ENCODE measurements at regions not wholly inside any gene's neighbourhood (a gene's known extent, or its start where the extent isn't known, plus 50 kb on each side); places are given as distances from the start of the nearest gene placed in this dataset.

DNA sequence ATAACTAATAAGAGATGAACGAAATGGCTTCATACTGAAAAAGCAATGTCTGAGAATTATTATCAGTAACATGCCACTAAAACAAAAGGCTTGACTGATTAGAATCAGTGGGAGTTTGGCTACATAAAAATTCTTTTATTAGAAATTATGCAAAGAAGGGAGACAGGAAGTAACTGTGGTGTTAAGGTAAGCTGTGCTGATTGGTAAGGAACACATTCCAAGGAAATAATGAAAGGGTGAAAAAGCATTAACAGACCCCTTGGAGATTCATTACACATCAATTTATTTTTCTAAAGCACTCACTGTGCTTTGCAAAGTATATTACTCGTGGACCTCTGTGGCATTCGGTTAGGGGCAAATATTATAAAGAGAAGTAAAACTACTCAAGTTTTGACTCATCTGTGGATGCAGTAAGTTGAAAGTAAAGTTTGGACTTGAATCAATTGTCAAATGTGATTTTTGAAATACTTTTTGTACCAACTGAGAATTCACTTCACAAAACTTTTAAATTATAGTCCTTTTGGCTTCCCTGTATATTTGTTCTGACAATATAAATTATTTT is 176.1 kb upstream of the ZPLD1 start:
- no peak for DNase-seq

DNA sequence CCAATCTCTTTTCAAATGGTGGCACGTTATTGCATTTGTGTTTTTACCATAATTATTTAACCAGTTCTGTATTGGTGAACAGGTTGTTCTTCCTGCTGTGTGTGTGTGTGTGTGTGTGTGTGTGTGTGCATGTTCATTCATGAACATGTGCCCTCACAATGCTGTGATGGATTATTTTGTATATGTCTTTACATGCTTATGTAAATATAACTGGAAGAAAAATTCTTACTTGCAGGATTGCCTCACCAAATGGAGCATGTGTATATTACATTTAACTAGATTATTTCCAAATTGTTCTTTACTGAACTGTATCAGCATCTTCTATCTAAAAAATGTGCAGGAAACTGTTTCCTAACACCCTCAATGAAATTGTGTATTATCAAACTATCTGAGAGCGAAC is 175.2 kb upstream of the ZPLD1 start:
- DNase-seq: no peak

DNA sequence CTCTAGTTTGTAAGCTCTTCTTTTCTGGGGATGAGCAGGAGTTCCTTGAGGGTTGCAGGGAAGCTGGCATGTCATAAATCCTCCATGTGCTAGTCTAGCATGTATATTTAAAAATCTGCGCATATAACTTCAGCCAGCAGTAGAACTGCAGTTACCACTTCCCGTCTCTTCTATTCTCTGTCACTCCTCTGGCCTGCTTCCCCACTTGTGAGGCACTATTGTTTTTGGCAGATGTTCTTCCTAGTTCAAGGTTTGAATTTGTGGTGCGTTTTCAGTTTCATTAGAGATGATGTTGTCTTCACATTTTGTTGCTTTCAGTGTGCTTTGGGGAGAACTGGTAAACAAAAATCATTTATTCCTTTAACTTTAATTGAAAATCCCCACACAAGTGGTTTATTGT is 169.1 kb upstream of the ZPLD1 start:
- no peak for DNase-seq

DNA sequence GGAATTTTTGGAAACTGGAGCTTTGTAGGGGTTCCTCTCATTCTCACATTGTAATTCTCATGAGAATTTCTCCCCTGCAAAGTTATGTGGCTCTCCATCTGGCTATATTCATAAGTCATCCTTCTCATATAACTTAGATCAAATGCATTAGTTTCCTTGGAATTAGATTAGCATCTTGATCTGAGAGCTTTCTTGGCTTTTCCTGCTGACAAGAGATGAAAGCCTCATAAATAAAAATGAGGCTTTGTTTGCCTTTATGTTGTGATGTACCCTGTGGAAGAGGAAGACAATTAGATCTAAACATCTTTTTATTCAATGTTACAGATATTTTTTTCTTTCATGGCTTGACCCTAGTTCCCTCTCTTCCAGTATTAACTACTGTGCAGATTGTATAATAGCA is 165.4 kb upstream of the ZPLD1 start:
- DNase-seq: no peak

DNA sequence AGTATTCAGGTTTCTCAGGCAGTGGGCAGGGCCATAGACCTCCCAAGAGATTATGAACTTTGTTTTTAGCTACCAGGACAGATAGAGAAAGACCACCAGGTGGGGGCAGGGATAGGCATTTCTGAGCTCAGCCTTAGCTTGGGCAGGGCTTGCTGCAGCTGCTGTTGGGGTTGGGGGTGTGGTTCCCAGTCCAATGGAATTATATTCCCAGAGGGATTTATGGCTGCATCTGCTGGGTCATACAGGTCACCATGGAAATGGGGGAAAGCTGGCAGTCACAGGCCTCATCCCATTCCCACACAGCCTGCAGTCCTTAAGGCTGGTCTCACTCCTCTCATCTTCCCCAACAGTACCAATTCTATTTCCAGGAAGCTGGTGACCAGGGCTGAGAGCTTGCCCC is 144.6 kb upstream of the ZPLD1 start:
- DNase-seq: no peak

DNA sequence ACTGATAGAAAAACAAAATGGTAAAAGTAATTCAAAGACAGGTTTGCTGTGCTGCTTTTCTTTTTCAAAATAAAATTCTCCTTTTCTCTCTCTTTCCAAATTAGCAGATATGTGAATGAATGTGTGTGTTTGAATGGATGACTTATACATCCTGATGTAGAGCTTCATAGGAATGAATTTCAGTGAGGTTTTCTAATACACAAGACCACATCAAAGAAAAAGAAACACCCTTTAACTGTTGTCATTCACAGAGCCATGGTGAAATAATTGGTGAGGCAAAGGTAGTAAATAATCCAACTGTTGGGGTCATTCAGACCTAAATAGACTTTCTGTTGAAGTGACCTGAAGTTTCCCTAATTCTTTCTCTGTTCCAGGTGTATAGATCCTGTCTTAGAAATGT is 139.1 kb upstream of the ZPLD1 start:
- DNase-seq: no peak

DNA sequence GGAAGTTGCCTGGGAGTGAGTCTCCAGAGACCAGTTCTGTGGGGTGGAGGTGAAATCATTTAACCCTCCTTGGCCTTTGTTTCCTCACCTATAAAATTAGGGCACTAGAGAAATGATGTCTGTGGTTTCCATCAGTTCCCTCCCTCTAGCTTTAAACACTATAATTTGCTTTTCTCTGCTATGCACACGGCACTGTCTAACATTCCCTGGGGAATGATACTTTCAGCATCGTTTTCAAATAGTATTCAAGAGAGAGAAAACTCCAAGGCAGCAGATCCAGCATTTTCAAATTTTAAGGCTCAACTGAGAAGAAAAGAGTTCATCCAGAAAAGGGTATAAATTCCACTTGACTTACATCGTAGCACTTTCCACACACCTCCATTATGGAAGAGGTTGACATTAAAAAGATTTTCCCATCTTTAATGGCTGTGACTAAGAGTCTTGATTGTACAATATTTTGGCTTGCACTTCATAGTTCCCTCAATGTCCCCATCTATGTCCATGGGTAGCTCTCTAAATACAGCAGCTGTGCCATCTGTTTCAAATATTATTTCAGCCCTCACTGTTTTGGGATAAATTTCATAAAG is 137.7 kb upstream of the ZPLD1 start:
- DNase-seq: no peak

DNA sequence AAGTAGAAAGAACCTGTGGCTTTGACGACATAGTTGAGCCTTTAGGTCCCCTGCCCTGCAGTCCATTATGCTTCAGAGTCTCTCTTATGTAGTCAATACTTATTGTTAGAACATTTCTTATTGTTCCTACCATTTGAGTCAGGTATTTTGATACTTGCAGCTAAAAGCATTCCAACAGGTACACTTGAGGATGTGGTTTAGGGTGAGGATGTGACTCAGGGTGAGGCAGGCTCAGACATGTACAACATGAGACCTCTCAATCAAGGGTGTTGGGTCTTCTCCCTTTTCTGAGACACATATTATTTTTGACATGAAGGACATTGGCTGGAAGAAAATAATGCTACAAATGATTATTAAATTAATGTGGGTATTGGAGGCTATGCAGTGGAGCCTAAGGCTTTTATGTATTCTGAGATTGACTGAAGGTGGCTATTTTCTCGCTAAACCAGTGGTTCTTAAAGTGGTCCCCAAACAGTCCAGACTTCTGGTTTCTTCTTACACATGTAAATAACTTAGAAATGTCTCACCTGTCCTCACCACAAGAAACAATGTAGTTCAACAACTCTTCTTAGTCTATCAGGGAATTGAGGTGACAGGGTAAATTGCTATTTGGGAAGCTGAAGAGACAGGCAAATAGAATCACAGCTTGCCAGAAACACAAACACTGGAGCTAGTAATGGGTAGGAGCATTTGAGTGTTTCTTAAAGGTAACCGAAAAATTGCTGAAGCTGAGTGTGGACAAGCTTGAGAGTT is 135.5 kb upstream of the ZPLD1 start:
- DNase-seq: no peak

DNA sequence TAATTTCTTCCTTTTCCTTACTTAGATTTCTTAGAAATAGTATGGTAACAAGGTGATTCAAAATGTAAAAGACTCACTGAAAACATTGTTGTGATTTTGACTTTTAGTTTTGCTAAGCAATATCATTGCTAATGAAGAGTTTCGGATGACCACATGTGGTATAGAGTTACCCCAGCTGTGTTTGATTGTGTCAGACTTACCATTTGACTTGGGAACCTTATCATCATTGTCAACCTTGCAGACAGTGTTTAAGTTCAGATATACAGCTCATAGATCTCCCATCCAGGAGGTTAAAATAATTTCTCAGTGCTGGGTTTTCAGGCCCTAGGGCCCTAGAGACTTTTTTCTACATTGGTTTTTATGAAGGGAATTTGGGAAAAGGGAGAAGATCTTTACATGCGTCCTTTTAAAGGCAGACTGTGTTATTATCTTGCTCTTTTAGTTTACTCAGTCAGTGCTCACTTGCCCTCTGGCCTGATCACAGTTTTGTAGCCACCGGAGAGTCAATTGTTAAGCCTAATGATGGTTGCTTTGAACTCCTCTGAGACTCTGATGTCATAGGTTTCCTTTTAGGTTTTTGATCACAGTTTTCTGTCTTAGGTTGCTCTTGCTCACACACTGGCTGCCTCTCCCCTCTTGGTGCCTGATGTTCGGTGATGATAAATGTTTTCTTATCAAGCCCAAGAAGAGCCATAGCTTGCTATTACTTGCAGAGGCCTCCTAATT is 133.5 kb upstream of the ZPLD1 start:
- DNase-seq: no peak

DNA sequence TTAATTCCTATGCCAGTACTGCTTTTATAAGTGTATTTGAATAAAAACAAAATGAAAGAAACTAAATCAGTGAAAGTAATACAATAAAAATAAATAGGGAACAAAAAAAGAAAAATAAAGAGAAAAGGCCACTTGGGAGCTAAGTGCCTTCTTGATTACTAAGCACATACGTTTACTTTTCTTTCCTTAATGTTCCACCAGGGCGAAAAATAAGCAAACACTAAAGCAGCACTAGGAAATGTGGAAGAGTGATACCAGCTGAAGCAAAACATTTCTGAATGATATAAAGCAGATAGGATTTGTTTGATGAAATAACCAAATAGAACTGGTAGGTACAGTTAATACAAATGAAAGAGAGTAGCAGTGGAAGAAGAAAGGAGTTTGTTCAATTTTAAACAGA is 132.8 kb upstream of the ZPLD1 start:
- no peak for DNase-seq

DNA sequence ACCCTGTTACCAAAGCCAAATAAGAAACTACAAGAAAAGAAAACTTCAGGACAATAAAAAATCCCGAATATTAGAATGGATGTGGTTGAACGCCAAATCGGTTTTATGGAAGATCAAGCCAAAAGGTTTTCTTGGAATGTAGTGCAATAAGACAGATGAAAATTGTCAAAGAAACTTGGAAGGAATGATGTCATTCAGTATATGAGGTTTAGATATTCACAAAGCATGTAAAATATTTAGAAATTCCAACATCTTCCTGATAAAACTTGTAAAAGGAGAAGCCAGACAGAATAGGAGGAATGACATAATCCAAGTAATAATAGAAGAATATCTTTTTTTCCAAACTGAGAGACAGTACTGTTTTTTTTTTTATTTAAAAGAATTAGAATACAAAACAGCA is 130.3 kb upstream of the ZPLD1 start:
- DNase-seq: no peak

DNA sequence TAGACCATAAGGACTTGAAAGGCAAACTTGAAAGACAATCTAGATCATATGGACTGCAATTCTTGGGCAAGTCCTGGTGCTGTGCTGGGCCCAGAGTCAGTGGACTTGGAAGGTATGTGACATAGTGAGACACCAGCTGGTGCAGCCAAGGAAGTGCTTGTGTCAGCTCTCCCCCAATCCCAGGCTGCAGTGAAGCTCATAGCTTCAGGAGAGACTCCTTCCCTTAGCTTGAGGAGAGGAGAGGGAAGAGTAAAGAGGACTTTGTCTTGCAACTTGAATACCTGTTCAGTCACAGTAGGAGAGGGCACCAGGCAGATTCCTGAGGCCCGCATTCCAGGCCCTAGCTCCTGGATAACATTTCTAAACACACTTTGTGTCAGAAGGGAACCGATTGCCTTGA is 127.4 kb upstream of the ZPLD1 start:
- DNase-seq: no peak

DNA sequence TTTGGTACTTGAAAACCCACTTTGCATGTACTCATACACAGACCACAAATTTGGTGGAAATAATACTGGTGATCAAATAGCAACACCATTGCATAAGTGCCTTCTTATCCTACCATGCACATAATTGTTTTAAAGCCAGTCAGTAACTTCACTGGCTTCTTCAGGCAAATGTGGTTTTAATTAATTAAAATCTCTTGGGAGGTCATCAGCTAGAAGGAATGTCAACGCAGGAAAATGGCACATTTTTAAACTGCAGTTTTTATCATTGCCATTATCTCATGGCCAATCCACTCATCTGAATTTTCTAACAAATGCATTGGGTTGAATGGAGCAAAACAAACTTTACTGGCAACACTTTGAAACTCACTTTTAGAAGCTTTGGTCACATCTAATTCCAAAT is 105.7 kb upstream of the ZPLD1 start:
- no peak for DNase-seq

DNA sequence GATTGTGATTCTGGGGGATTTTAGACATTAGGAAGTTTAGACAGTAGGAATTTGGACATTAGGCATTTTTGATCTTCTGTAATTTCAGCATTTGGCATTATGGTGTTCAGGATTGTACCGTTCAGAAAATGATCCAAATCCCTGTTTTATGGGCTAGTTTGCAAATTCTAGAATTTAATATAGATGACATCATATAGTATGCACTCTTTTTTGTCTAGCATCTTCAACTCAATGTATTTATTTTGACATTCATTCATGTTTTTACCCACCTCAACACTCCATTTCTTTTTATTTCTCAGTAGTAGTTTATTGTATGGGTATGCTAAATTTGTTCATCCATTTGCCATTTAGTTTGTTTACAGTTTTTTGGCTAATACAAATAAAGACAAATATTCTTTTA is 105.3 kb upstream of the ZPLD1 start:
- no peak for DNase-seq

DNA sequence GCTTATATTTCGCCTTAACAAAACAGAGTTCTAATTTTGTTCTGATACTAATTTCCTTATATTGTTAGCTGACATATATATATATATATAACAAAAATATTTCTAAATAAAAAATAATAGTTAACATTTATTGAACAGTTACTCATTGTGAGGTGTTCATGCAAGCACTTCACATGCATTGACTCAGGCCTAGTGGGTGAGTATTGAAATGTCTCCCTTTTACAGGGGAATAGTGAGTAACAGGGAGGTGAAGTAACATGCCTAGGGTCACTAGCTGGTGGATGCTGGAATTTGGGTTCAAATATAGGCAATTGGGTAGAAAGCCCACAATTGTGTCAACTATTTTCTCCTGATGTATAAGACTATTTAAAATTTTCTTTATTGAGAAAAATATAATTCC is 102.6 kb upstream of the ZPLD1 start:
- no peak for DNase-seq

DNA sequence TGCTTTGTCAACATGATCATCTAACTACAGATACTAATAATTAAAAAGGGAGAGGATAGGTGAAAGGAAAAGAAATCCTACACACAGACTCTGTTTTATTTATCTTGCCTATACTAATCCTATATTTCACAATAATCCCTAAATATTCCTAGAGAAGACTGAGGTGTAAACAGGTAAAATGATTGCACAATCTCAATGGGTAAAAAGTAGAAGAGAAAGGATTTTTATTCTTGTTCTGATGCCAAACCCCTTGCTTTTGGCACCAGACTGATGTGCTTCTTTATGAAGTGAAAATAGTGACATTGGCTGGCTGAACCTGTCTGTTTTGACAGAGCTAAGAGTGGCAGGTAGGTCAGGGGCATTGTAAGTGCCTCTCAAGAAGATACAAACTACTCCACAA is 101.9 kb upstream of the ZPLD1 start:
- DNase-seq: no peak

DNA sequence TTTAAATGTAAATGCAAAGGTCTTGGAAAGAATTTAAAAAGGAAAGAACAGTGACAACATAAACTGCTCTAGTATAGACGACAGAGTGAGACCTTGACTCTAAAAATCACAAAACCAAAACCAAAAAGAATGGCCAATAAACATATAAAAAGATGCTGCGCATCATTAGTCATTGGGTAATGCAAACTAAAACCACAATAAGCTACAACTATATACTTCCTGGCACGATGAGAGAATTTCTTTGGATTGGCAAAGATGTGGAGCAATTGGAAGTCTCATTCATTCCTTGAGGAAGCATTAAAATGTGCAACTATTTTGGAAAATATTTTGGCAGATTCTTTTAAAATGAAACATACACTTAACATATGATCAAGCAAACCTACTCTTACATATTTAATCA is 98.7 kb upstream of the ZPLD1 start:
- DNase-seq: no peak

DNA sequence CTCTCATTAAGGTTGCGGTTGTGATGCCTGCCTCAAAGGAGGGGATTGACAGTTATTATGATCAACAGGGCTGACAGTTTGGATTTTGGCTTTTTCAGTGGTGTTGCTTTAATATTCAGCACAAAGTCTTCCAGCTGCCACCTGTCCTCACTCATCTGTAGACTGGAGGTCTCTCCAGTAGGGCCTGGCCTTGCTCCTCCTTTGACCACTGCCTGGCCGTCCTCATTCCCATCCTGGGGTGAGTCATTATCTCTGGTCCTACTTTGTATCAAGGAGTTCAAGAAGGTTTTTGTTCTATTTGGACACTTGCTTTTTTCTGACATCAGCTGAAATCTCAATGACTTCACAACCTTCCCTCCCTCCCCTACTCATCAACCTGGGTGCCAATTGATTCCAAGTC is 95.1 kb upstream of the ZPLD1 start:
- DNase-seq: no peak

DNA sequence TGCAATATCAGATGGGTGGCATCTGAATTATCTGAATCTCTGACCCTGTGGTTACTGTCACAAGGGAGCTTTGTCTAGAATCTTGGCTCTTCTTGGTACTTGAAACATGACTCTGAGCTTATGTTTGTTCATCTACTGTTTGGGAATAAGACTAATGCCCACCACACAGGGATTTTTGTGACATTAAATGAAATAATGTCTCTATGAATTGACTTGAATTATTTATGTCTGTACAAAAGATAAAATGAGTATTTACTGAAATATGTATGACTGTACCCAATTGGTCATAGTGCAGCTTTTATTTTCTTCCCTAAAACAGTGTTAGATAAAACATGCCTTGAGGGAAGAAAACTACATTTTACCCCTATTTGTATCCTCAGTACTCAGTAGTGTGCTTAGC is 87.9 kb upstream of the ZPLD1 start:
- no peak for DNase-seq

DNA sequence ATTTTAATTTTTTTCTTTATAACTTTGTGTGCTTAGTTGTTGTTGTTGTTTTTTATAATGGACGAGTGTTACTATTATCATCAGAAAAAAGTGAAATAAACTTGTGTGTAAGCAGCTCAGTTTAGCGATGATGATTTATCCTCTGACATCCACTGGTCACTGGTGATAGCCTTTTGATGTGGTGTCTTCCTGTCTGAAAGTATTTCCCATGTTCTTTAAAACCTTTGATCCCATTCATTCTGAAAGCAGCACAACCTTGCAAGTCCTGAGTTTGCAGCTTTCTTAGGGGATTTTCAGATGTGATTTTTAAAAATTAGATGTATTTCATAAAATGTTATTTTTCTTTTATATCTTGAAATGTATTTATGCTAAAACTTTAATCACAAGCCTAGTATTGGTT is 85.9 kb upstream of the ZPLD1 start:
- no peak for DNase-seq

DNA sequence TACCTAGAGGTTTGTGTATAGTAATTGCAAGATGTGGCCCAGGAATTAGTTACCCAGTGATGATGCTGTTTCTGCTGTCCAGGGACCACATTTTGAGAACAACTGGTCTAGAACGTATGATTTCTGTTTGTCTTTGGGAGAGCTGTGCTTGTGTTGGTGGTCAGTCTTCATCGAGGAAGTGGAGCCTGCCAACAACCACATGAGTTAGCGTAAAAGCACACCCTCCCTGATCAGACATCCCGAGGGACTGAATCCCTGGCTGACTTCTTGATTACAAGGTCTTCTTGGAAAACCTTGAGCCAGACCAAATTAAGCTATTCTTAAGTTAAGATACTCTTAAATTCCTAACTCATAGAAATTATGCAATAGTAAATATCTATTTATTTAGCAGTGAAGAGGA is 81.7 kb upstream of the ZPLD1 start:
- DNase-seq: no peak

DNA sequence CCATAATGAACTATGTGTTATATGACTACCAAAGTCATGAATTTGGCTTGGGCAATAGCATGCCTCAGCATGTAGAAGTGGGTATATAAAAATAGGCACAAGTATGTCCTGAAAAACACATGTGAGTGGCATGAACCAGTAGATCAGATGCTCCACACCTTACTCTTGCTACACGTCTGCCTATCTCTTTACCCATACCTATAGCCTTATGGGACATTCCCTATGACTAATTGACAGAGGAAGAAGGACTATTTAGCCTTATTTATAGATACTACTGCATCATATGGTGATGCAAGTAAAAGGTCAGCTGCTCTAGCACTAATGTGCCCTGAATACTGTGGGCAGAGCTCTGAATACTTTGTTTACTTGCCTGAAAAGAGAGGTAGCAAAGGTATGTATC is 81.0 kb upstream of the ZPLD1 start:
- DNase-seq: no peak

DNA sequence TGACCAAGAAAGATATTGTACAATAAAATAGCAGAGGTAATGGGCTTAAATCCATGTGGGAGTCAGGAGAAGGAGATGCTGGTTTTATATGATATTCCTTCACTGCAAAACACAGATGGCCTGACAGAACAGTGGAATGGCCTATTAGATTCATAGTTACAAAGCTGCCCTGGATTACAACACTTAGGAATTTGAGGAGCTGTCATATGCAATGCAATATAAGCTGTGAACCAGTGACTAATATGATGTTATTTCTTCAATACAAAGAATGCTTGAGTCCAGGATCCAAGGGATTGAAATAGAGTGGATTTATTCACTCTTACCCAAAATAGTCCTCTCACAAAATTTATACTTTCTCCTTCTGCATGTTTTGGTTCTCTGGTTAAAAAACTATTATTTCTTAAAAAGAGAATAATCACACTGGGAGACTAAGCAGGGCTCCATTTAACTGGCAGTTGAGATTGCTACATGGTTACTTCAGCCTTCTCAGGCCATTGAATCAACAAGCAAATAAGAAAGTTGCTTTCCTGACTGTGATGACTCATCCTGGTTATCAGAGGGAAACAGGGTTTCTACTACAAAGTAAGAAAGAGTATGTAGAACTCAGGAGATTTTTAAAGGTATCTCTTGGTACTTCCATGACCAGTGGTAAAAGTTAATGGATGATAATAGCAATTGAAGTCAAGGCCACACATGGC is 79.8 kb upstream of the ZPLD1 start:
- DNase-seq: no peak

DNA sequence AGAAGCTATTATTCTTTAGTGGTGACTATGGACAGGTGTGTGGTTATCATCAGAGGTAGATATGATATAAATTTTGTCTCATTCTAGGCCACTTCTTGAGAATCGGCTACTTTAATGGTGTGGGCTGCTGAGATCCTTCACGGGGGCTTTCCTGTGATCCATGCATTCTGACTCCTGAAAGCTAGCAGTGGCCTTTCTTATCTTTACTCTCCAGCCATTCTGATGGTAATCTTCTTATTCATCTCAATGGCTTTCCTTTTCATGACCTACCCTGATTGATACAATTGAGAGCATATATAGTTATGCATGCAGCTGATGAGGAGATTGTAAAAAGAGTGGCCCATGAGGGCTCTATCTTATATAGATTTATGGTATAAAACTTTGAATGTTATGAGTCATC is 78.3 kb upstream of the ZPLD1 start:
- DNase-seq: no peak
